ENCODE measurements at regions not wholly inside any gene's neighbourhood (a gene's known extent, or its start where the extent isn't known, plus 50 kb on each side); places are given as distances from the start of the nearest gene placed in this dataset.

GRCh38 chr17:34091975-34092374 lies 163.1 kb upstream of the CCL2 start:
- intact Hi-C loops (cut with DNase I; ENCODE audit: low total_unique reads) (no loop called here), in situ Hi-C loops (cut with MboI; ENCODE audit: low pct_ligation_motif_present in 1 of 4, low pct_unique_long_range_greater_than_20kb in 1 of 4, low sequenced_read_pairs in 3 of 4) (no loop called here)
- 82% methylated on average over 3 of the region's 3 CpGs; no CpG with 5 or more reads in 1 of the 2 donors for WGBS, 2 donors (ENCODE audit: low coverage in 1 of 2)
- no peak for TF ChIP-seq CTCF (IDR thresholded peaks at IDR 0.05)
- TF ChIP-seq POLR2A (IDR thresholded peaks at IDR 0.05), result no peak
- TF ChIP-seq POLR2AphosphoS5 (IDR thresholded peaks at IDR 0.05), result no peak
- no peak for TF ChIP-seq EP300 (IDR thresholded peaks at IDR 0.05; ENCODE audit: low read depth)
- Histone ChIP-seq H3K27ac (no peak overlapping the region), H3K27me3 (peaks cover 5% of the 10 kb centered on the region), H3K9me3 (no peaks in the 10 kb centered on the region), H3K36me3 (no peaks in the 10 kb centered on the region), H3K4me1 (no peaks in the 10 kb centered on the region), H3K4me3 (no peak overlapping the region)
- no peak for DNase-seq

GRCh38 chr17:34095106-34095505 lies 160.0 kb upstream of the CCL2 start:
- WGBS, 2 donors (ENCODE audit: low coverage in 1 of 2), result 33% methylated on average over 1 of the region's 1 CpG; no CpG with 5 or more reads in 1 of the 2 donors
- intact Hi-C loops (cut with DNase I; ENCODE audit: low total_unique reads), result no loop called here
- TF ChIP-seq EP300 (IDR thresholded peaks at IDR 0.05; ENCODE audit: low read depth) (no peak), POLR2AphosphoS5 (IDR thresholded peaks at IDR 0.05) (no peak), CTCF (IDR thresholded peaks at IDR 0.05) (no peak), POLR2A (IDR thresholded peaks at IDR 0.05) (no peak)
- no peaks in the 10 kb centered on the region for H3K36me3 ChIP-seq
- H3K9me3 ChIP-seq, result no peaks in the 10 kb centered on the region
- H3K4me3 ChIP-seq, result no peak overlapping the region
- in situ Hi-C loops (cut with MboI; ENCODE audit: low pct_ligation_motif_present in 1 of 4, low pct_unique_long_range_greater_than_20kb in 1 of 4, low sequenced_read_pairs in 3 of 4), result no loop called here
- DNase-seq, result no peak
- no peaks in the 10 kb centered on the region for H3K4me1 ChIP-seq
- H3K27ac ChIP-seq, result no peak overlapping the region
- peaks cover 5% of the 10 kb centered on the region for H3K27me3 ChIP-seq

- Histone ChIP-seq H3K27me3 (no peaks in the 10 kb centered on the region), H3K4me1 (no peaks in the 10 kb centered on the region), H3K36me3 (no peaks in the 10 kb centered on the region), H3K9me3 (no peaks in the 10 kb centered on the region), H3K27ac (no peak overlapping the region), H3K4me3 (no peak overlapping the region)
- 77 to 81% methylated on average over 3 to 5 of the region's 5 CpGs for WGBS, 2 donors (ENCODE audit: low coverage in 1 of 2)
- TF ChIP-seq EP300 (IDR thresholded peaks at IDR 0.05; ENCODE audit: low read depth) (no peak), CTCF (IDR thresholded peaks at IDR 0.05) (no peak), POLR2A (IDR thresholded peaks at IDR 0.05) (no peak), POLR2AphosphoS5 (IDR thresholded peaks at IDR 0.05) (no peak)
- intact Hi-C loops (cut with DNase I; ENCODE audit: low total_unique reads), result no loop called here
- in situ Hi-C loops (cut with MboI; ENCODE audit: low pct_ligation_motif_present in 1 of 4, low pct_unique_long_range_greater_than_20kb in 1 of 4, low sequenced_read_pairs in 3 of 4), result no loop called here
- no peak for DNase-seq
These were observed 156.4 kb upstream of the CCL2 start for GRCh38 chr17:34098699-34099098.

GRCh38 chr17:34099859-34100515 lies 155.1 kb upstream of the CCL2 start:
- H3K4me1 ChIP-seq, result no peaks in the 10 kb centered on the region
- 79 to 86% methylated on average over 8 of the region's 8 CpGs for WGBS, 2 donors (ENCODE audit: low coverage in 1 of 2)
- H3K27me3 ChIP-seq, result no peaks in the 10 kb centered on the region
- no peaks in the 10 kb centered on the region for H3K9me3 ChIP-seq
- DNase-seq, result no peak
- no peak overlapping the region for H3K4me3 ChIP-seq
- H3K36me3 ChIP-seq, result no peaks in the 10 kb centered on the region
- intact Hi-C loops (cut with DNase I; ENCODE audit: low total_unique reads), result no loop called here
- no peak overlapping the region for H3K27ac ChIP-seq
- in situ Hi-C loops (cut with MboI; ENCODE audit: low pct_ligation_motif_present in 1 of 4, low pct_unique_long_range_greater_than_20kb in 1 of 4, low sequenced_read_pairs in 3 of 4), result no loop called here
- TF ChIP-seq EP300 (IDR thresholded peaks at IDR 0.05; ENCODE audit: low read depth) (no peak), POLR2AphosphoS5 (IDR thresholded peaks at IDR 0.05) (no peak), CTCF (IDR thresholded peaks at IDR 0.05) (no peak), POLR2A (IDR thresholded peaks at IDR 0.05) (no peak)

All from transverse colon (tissue), 4 donors.